GM12891 (cell line): ENCODE measurements at regions not wholly inside any gene's neighbourhood (a gene's known extent, or its start where the extent isn't known, plus 50 kb on each side); places are given as distances from the start of the nearest gene placed in this dataset.
"Not testable (repeated sequence)": the region's sequence is repeated elsewhere in the genome, so short reads cannot be mapped to it uniquely, and the experiment has no call there.

Source experiments
- DNase-seq: peaks from one replicate; pipeline ENCODE4 v3.0.0; 2011; ENCODE audit warnings: low spot score; ENCODE audit not compliant: insufficient read length
- FAIRE-seq: peaks from 2 replicates; lab custom pipeline; 2011; peaks lifted over from hg19 to GRCh38; lab: Jason Lieb, UNC
- PAX5 ChIP-seq: IDR thresholded peaks from 2 replicates; pipeline ENCODE4 v1.6.1; 2011; ENCODE audit warnings: low read length, moderate library complexity, mild to moderate bottlenecking; ENCODE audit not compliant: insufficient read depth, severe bottlenecking
- POLR2A ChIP-seq: IDR thresholded peaks from 2 replicates; pipeline ENCODE4 v1.6.1; 2011; ENCODE audit warnings: low read depth, low read length, control low read depth
- POLR2AphosphoS5 ChIP-seq: IDR thresholded peaks from 2 replicates; pipeline ENCODE4 v1.6.1; 2011; ENCODE audit warnings: low read depth, low read length, control low read depth
- POU2F2 ChIP-seq: IDR thresholded peaks from 2 replicates; pipeline ENCODE4 v1.6.1; 2011; ENCODE audit warnings: low read depth, mild to moderate bottlenecking, control low read depth, low read length, moderate library complexity
- SPI1 ChIP-seq: IDR thresholded peaks from 2 replicates; pipeline ENCODE4 v1.6.1; 2011; ENCODE audit warnings: low read depth, low read length, control low read depth
- TAF1 ChIP-seq: IDR thresholded peaks from 2 replicates; pipeline ENCODE4 v1.6.1; 2011; ENCODE audit warnings: low read depth, low read length, control low read depth

GRCh38 chr5:145471026-145471425 lies 364.1 kb downstream of the PRELID2 start:
- FAIRE-seq (no peak), DNase-seq (no peak)
- TF ChIP-seq POU2F2: no peak

GRCh38 chr5:145470396-145470979 lies 364.7 kb downstream of the PRELID2 start:
- no peak for TF ChIP-seq POU2F2
- TF ChIP-seq SPI1: no peak
- TF ChIP-seq PAX5: no peak
- no peak for TF ChIP-seq POLR2AphosphoS5
- TF ChIP-seq POLR2A: no peak
- no peak for TF ChIP-seq TAF1
- FAIRE-seq (no peak), DNase-seq (no peak)

- TF ChIP-seq POLR2AphosphoS5 (no peak), SPI1 (no peak), POLR2A (no peak), PAX5 (no peak), POU2F2 (no peak), TAF1 (no peak)
- DNase-seq (no peak), FAIRE-seq (no peak)
These were observed 367.7 kb downstream of the PRELID2 start for GRCh38 chr5:145467446-145467845.

- TF ChIP-seq POU2F2 (no peak), SPI1 (no peak), POLR2A (no peak), TAF1 (no peak), PAX5 (no peak), POLR2AphosphoS5 (no peak)
- DNase-seq (no peak), FAIRE-seq (no peak)
These were observed 368.6 kb downstream of the PRELID2 start for GRCh38 chr5:145466533-145466932.

GRCh38 chr5:145465474-145466263 lies 369.5 kb downstream of the PRELID2 start:
- DNase-seq (no peak), FAIRE-seq (no peak)
- TF ChIP-seq TAF1 (no peak), POLR2A (no peak), PAX5 (no peak), SPI1 (no peak), POLR2AphosphoS5 (no peak), POU2F2 (no peak)

GRCh38 chr5:145464171-145464570 lies 371.0 kb downstream of the PRELID2 start:
- TF ChIP-seq TAF1: no peak
- TF ChIP-seq POLR2A: no peak
- no peak for TF ChIP-seq SPI1
- no peak for TF ChIP-seq POLR2AphosphoS5
- no peak for TF ChIP-seq PAX5
- no peak for TF ChIP-seq POU2F2
- FAIRE-seq: no peak
- no peak for DNase-seq

- FAIRE-seq (no peak), DNase-seq (no peak)
- TF ChIP-seq SPI1: no peak
These were observed 371.5 kb downstream of the PRELID2 start for GRCh38 chr5:145463634-145464033.

- TF ChIP-seq TAF1 (no peak), SPI1 (no peak), POLR2AphosphoS5 (no peak), PAX5 (no peak), POU2F2 (no peak), POLR2A (no peak)
- DNase-seq: no peak
- no peak for FAIRE-seq
These were observed 372.6 kb downstream of the PRELID2 start for GRCh38 chr5:145462525-145462924.

- FAIRE-seq: no peak
- no peak for DNase-seq
- TF ChIP-seq PAX5 (no peak), POLR2A (no peak), POU2F2 (no peak), SPI1 (no peak), POLR2AphosphoS5 (no peak), TAF1 (no peak)
These were observed 384.8 kb downstream of the PRELID2 start for GRCh38 chr5:145450286-145450885.

- TF ChIP-seq POU2F2: no peak
- TF ChIP-seq POLR2A: no peak
- no peak for TF ChIP-seq POLR2AphosphoS5
- TF ChIP-seq SPI1: no peak
- no peak for TF ChIP-seq PAX5
- no peak for TF ChIP-seq TAF1
- FAIRE-seq (no peak), DNase-seq (no peak)
These were observed 385.3 kb downstream of the PRELID2 start for GRCh38 chr5:145449794-145450193.

GRCh38 chr5:145446875-145447274 lies 388.3 kb downstream of the PRELID2 start:
- not testable (repeated sequence) for DNase-seq, FAIRE-seq
